SU-DHL-6 (cell line): ENCODE measurements at regions not wholly inside any gene's neighbourhood (a gene's known extent, or its start where the extent isn't known, plus 50 kb on each side); places are given as distances from the start of the nearest gene placed in this dataset.

Experiments used
- H2AFZ ChIP-seq: fragments of 200-600 bp; sonication (generic); 2 replicates; pipeline ENCODE4 v1.6.1; 2014; ENCODE audit warnings: low read depth, mild to moderate bottlenecking, moderate library complexity, mixed read lengths, antibody characterized with exemption, low read length; ENCODE audit not compliant: severe bottlenecking
- H3F3A ChIP-seq: fragments of 200-600 bp; shearing (Covaris generic); 2 replicates; pipeline ENCODE4 v1.6.0; 2016; ENCODE audit warnings: antibody characterized with exemption, mild to moderate bottlenecking; ENCODE audit not compliant: insufficient read depth
- H3K27ac ChIP-seq: fragments of 200-600 bp; sonication (generic); 2 replicates; pipeline ENCODE4 v1.5.1; 2016; ENCODE audit warnings: low read depth, mild to moderate bottlenecking, low read length, moderate library complexity, mixed read lengths
- H3K27me3 ChIP-seq: fragments of 200-600 bp; sonication (generic), shearing (Covaris generic); 2 replicates; pipeline ENCODE4 v1.6.0; 2014; ENCODE audit warnings: mild to moderate bottlenecking, low read length
- H3K36me3 ChIP-seq: fragments of 200-600 bp; sonication (generic); 2 replicates; pipeline ENCODE4 v1.6.1; 2014; ENCODE audit warnings: mild to moderate bottlenecking, low read length, mixed read lengths
- H3K4me2 ChIP-seq: fragments of 300-600, 200-600 bp; shearing (Covaris generic), sonication (generic); 2 replicates; pipeline ENCODE4 v1.6.0; 2014; ENCODE audit warnings: low read length, low read depth, mild to moderate bottlenecking; ENCODE audit not compliant: poor library complexity, severe bottlenecking
- H3K4me3 ChIP-seq: fragments of 200-600 bp; sonication (generic); 2 replicates; pipeline ENCODE4 v1.5.1; 2014; ENCODE audit warnings: antibody characterized with exemption, low read length, mild to moderate bottlenecking, mixed read lengths; ENCODE audit not compliant: insufficient read depth, poor library complexity, severe bottlenecking
- H3K79me2 ChIP-seq: fragments of 200-600 bp; sonication (generic); 2 replicates; pipeline ENCODE4 v1.6.1; 2014; ENCODE audit warnings: mild to moderate bottlenecking, low read length, moderate library complexity; ENCODE audit not compliant: insufficient read depth
- H3K9ac ChIP-seq: fragments of 200-600 bp; sonication (generic); 2 replicates; pipeline ENCODE4 v1.7.0; 2014; ENCODE audit warnings: mild to moderate bottlenecking, low read length
- H3K9me2 ChIP-seq: fragments of 200-600 bp; sonication (generic); replicated peaks from 2 replicates; pipeline ENCODE4 v1.6.1; 2014; ENCODE audit warnings: low read length; ENCODE audit not compliant: insufficient read depth
- H3K9me3 ChIP-seq: fragments of 200-600 bp; sonication (generic); 2 replicates; pipeline ENCODE4 v1.6.1; 2014; ENCODE audit warnings: low read length, mixed read lengths; ENCODE audit not compliant: insufficient read depth
- H4K20me1 ChIP-seq: fragments of 200-600 bp; sonication (generic); 2 replicates; pipeline ENCODE4 v1.6.1; 2014; ENCODE audit warnings: low read depth, mild to moderate bottlenecking, antibody characterized with exemption, low read length, moderate library complexity, mixed read lengths
- EZH2phosphoT487 ChIP-seq: fragments of 200-600 bp; sonication (generic), shearing (Covaris generic); conservative IDR thresholded peaks from 2 replicates; pipeline ENCODE4 v1.6.1; 2018; ENCODE audit warnings: mild to moderate bottlenecking, antibody characterized with exemption, low read length, moderate library complexity, mixed read lengths
- TF ChIP-seq, protein P1 (sequence below): fragments of 200-600 bp; sonication (generic); IDR thresholded peaks from one replicate; pipeline ENCODE4 v1.5.1; 2017; ENCODE audit warnings: antibody characterized with exemption, mild to moderate bottlenecking, low read length, moderate library complexity; ENCODE audit not compliant: insufficient read depth, poor library complexity, severe bottlenecking

DNA sequence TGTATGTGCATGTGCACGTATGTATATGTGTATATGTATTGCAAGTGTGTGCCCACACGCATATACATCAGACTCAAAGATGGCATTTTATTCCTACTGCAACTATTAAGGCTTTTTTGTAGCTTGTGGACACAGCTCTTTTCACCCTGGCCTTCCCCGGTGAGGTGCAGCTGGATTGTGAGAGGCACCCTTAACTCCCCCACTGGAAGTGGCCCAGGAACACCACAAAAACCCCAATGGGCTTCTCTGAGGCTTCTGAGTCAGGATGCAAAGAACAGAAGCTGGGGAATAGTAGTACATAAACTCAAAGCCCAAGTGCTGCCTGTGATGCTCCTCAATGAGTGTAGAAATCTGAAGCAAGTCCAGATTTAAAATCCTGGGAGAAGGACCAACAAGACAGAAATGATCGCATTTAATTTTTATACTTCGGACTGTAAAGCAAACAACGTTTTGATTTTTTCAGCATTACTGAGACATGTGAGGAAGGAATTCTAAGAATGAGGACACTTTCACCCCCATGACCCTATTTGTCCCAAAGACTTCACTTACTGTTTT is 369.2 kb upstream of the MGMT start:
- H3K9me2 ChIP-seq = no peaks in the 10 kb centered on the region
- H3K9ac ChIP-seq = no peak overlapping the region
- TF ChIP-seq, protein P1, sequence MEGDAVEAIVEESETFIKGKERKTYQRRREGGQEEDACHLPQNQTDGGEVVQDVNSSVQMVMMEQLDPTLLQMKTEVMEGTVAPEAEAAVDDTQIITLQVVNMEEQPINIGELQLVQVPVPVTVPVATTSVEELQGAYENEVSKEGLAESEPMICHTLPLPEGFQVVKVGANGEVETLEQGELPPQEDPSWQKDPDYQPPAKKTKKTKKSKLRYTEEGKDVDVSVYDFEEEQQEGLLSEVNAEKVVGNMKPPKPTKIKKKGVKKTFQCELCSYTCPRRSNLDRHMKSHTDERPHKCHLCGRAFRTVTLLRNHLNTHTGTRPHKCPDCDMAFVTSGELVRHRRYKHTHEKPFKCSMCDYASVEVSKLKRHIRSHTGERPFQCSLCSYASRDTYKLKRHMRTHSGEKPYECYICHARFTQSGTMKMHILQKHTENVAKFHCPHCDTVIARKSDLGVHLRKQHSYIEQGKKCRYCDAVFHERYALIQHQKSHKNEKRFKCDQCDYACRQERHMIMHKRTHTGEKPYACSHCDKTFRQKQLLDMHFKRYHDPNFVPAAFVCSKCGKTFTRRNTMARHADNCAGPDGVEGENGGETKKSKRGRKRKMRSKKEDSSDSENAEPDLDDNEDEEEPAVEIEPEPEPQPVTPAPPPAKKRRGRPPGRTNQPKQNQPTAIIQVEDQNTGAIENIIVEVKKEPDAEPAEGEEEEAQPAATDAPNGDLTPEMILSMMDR = no peak
- no peak for TF ChIP-seq EZH2phosphoT487
- no peaks in the 10 kb centered on the region for H3K27me3 ChIP-seq
- no peak overlapping the region for H3K27ac ChIP-seq
- no peaks in the 10 kb centered on the region for H3F3A ChIP-seq
- no peak overlapping the region for H2AFZ ChIP-seq
- H3K9me3 ChIP-seq = no peaks in the 10 kb centered on the region
- no peak overlapping the region for H3K4me2 ChIP-seq
- no peaks in the 10 kb centered on the region for H4K20me1 ChIP-seq
- H3K4me3 ChIP-seq = no peak overlapping the region
- no peaks in the 10 kb centered on the region for H3K36me3 ChIP-seq
- H3K79me2 ChIP-seq = no peaks in the 10 kb centered on the region

DNA sequence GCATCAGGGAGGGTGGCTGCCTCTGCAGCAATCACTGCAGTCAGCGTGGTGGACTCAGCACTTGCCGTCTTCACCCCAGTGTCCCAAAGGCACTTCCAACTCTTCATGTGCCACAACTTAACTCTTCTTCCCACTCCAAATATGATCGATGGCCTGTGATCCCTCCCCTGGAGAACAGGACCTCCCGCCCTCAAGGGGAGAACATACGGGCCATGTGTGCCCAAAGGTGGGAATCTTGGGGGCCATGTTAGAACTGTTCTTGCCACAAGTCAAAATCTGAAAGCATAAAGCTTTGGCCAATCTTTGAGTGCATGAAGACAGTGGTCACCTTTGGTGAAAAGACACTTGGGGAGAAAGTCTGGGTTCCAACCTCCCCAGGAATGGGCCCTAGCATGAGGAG is 368.5 kb upstream of the MGMT start:
- Histone ChIP-seq H3K79me2 (no peaks in the 10 kb centered on the region), H3K4me2 (no peak overlapping the region), H4K20me1 (no peaks in the 10 kb centered on the region), H3K27ac (no peak overlapping the region), H3K27me3 (no peaks in the 10 kb centered on the region), H3K9me2 (no peaks in the 10 kb centered on the region), H2AFZ (no peak overlapping the region), H3K4me3 (no peak overlapping the region), H3K9me3 (no peaks in the 10 kb centered on the region), H3K9ac (no peak overlapping the region), H3F3A (no peaks in the 10 kb centered on the region), H3K36me3 (no peaks in the 10 kb centered on the region)
- TF ChIP-seq, protein P1 = no peak
- no peak for TF ChIP-seq EZH2phosphoT487

DNA sequence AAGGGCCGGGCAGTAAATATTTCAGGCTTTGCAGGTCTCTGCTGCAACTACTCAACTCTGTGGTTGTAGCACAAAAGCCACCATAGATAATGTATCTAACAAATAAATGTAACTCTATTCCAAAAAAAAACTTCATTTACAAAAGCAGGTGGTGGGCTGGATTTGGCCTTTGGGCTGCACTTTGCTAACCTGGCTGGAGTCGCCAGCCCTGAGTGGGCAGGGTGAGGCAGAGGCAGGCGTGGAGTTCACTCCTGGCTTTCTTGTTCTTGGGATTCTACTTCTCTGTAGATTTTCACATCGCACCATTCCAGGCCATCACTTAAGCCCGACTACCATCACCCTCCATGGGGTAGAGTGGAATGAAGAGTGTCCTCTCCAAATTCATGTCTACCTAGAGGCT is 367.6 kb upstream of the MGMT start:
- H3K9me3 ChIP-seq = no peaks in the 10 kb centered on the region
- TF ChIP-seq, protein P1 = no peak
- TF ChIP-seq EZH2phosphoT487 = no peak
- no peaks in the 10 kb centered on the region for H4K20me1 ChIP-seq
- H3F3A ChIP-seq = no peaks in the 10 kb centered on the region
- H3K4me2 ChIP-seq = no peak overlapping the region
- no peak overlapping the region for H3K27ac ChIP-seq
- H3K79me2 ChIP-seq = no peaks in the 10 kb centered on the region
- H3K36me3 ChIP-seq = no peaks in the 10 kb centered on the region
- no peaks in the 10 kb centered on the region for H3K27me3 ChIP-seq
- H3K9me2 ChIP-seq = no peaks in the 10 kb centered on the region
- H2AFZ ChIP-seq = no peak overlapping the region
- no peak overlapping the region for H3K4me3 ChIP-seq
- no peak overlapping the region for H3K9ac ChIP-seq
